H9 (cell line): ENCODE measurements at regions not wholly inside any gene's neighbourhood (a gene's known extent, or its start where the extent isn't known, plus 50 kb on each side); places are given as distances from the start of the nearest gene placed in this dataset.

Experiments
- DNase-seq: peaks from one replicate; pipeline ENCODE4 v3.0.0-alpha.2; 2017
- H2AFZ ChIP-seq: one replicate; pipeline ENCODE4 v1.6.1; 2013; ENCODE audit warnings: mild to moderate bottlenecking, low read length, control low read depth, moderate library complexity
- H2AK5ac ChIP-seq: 2 replicates; pipeline ENCODE4 v1.6.1; 2013; ENCODE audit warnings: low read length, control low read depth, mixed read lengths; ENCODE audit not compliant: insufficient read length
- H2BK120ac ChIP-seq: one replicate; pipeline ENCODE4 v1.6.1; 2013; ENCODE audit warnings: low read depth, mild to moderate bottlenecking, low read length, control low read depth, inconsistent platforms; ENCODE audit not compliant: poor library complexity, severe bottlenecking
- H2BK12ac ChIP-seq: 2 replicates; pipeline ENCODE4 v1.6.1; 2013; ENCODE audit warnings: low read length, control low read depth, mixed read lengths, low read depth; ENCODE audit not compliant: insufficient read length
- H2BK15ac ChIP-seq: 2 replicates; pipeline ENCODE4 v1.6.1; 2013; ENCODE audit warnings: low read depth, low read length, control low read depth
- H2BK20ac ChIP-seq: one replicate; pipeline ENCODE4 v1.6.1; 2013; ENCODE audit warnings: low read depth, mild to moderate bottlenecking, low read length, control low read depth, inconsistent platforms; ENCODE audit not compliant: poor library complexity, severe bottlenecking
- H2BK5ac ChIP-seq: 2 replicates; pipeline ENCODE4 v1.6.1; 2013; ENCODE audit warnings: low read length, control low read depth, mixed read lengths; ENCODE audit not compliant: insufficient read length
- H3K14ac ChIP-seq: 2 replicates; pipeline ENCODE4 v1.6.1; 2013; ENCODE audit warnings: low read length, control low read depth; ENCODE audit not compliant: insufficient read depth
- H3K18ac ChIP-seq: 2 replicates; pipeline ENCODE4 v1.6.1; 2013; ENCODE audit warnings: low read depth, mild to moderate bottlenecking, mixed read lengths, low read length, control low read depth; ENCODE audit not compliant: insufficient read length
- H3K23ac ChIP-seq: 2 replicates; pipeline ENCODE4 v1.6.1; 2013; ENCODE audit warnings: low read length, control low read depth, mixed read lengths, low read depth; ENCODE audit not compliant: insufficient read length
- H3K23me2 ChIP-seq: 2 replicates; pipeline ENCODE4 v1.6.1; 2013; ENCODE audit warnings: low read depth, mild to moderate bottlenecking, mixed read lengths, low read length, control low read depth; ENCODE audit not compliant: insufficient read length, poor library complexity, severe bottlenecking
- H3K27ac ChIP-seq: 2 replicates; pipeline ENCODE4 v1.5.1; 2013; ENCODE audit warnings: low read length, control low read depth, mixed read lengths, low read depth; ENCODE audit not compliant: insufficient read length
- H3K27me3 ChIP-seq: 2 replicates; pipeline ENCODE4 v1.6.1; 2013; ENCODE audit warnings: low read length, control low read depth, inconsistent platforms; ENCODE audit not compliant: insufficient read depth
- H3K4ac ChIP-seq: 2 replicates; pipeline ENCODE4 v1.6.1; 2013; ENCODE audit warnings: low read depth, mild to moderate bottlenecking, control low read depth, inconsistent platforms, low read length, moderate library complexity
- H3K4me1 ChIP-seq: 2 replicates; pipeline ENCODE4 v1.6.1; 2013; ENCODE audit warnings: low read length, control low read depth, inconsistent platforms; ENCODE audit not compliant: insufficient read depth
- H3K4me2 ChIP-seq: 2 replicates; pipeline ENCODE4 v1.6.1; 2013; ENCODE audit warnings: low read length, control low read depth, mixed read lengths; ENCODE audit not compliant: insufficient read length, insufficient read depth
- H3K56ac ChIP-seq: 2 replicates; pipeline ENCODE4 v1.6.1; 2013; ENCODE audit warnings: low read depth, mild to moderate bottlenecking, mixed read lengths, low read length, control low read depth; ENCODE audit not compliant: insufficient read length
- H3K79me1 ChIP-seq: 2 replicates; pipeline ENCODE4 v1.6.1; 2013; ENCODE audit warnings: low read depth, mild to moderate bottlenecking, moderate library complexity, low read length, control low read depth, inconsistent platforms; ENCODE audit not compliant: insufficient read depth, poor library complexity, severe bottlenecking
- H3K79me2 ChIP-seq: 2 replicates; pipeline ENCODE4 v1.6.1; 2013; ENCODE audit warnings: low read length, control low read depth, inconsistent platforms; ENCODE audit not compliant: insufficient read depth
- H3K9ac ChIP-seq: 2 replicates; pipeline ENCODE4 v1.6.1; 2013; ENCODE audit warnings: low read length, control low read depth, mixed read lengths; ENCODE audit not compliant: insufficient read length; ENCODE audit errors: extremely low read depth
- H3K9me3 ChIP-seq: one replicate; pipeline ENCODE4 v1.6.1; 2013; ENCODE audit warnings: low read depth, low read length, inconsistent platforms; ENCODE audit not compliant: control insufficient read depth
- H3T11ph ChIP-seq: one replicate; pipeline ENCODE4 v1.6.1; 2013; ENCODE audit warnings: mild to moderate bottlenecking, low read length, control low read depth, inconsistent platforms
- H4K20me1 ChIP-seq: one replicate; pipeline ENCODE4 v1.6.1; 2013; ENCODE audit not compliant: control insufficient read depth, insufficient read length, insufficient read depth
- H4K5ac ChIP-seq: 2 replicates; pipeline ENCODE4 v1.6.1; 2013; ENCODE audit warnings: low read depth, mild to moderate bottlenecking, mixed read lengths, low read length, control low read depth; ENCODE audit not compliant: insufficient read length
- H4K8ac ChIP-seq: replicated peaks from 2 replicates; pipeline ENCODE4 v1.6.1; 2013; ENCODE audit warnings: low read length, control low read depth, mixed read lengths, low read depth; ENCODE audit not compliant: insufficient read length
- H4K91ac ChIP-seq: 2 replicates; pipeline ENCODE4 v1.6.1; 2013; ENCODE audit warnings: low read depth, mild to moderate bottlenecking, moderate library complexity, mixed read lengths, low read length, control low read depth; ENCODE audit not compliant: insufficient read length
- H3K27ac Mint-ChIP-seq, 3 experiments: 2 replicates in 2 of 3; 3 replicates in 1 of 3; pipeline ENCODE4 v1.8.0; 2020 to 2021; ENCODE audit warnings: mixed read lengths in 3 of 3, mild to moderate bottlenecking in 1 of 3, moderate library complexity in 1 of 3
- H3K27me3 Mint-ChIP-seq: 2 replicates; pipeline ENCODE4 v1.8.0; 2021; ENCODE audit warnings: low read depth, mild to moderate bottlenecking, moderate library complexity, mixed read lengths
- H3K36me3 Mint-ChIP-seq, 3 experiments: 2 replicates in 2 of 3; 3 replicates in 1 of 3; pipeline ENCODE4 v1.8.0; 2020 to 2021; ENCODE audit warnings: low read depth in 3 of 3, mixed read lengths in 3 of 3; ENCODE audit not compliant: insufficient read depth in 1 of 3
- H3K4me1 Mint-ChIP-seq, 2 experiments: 2 replicates each; pipeline ENCODE4 v1.8.0; 2020; ENCODE audit warnings: mixed read lengths in 2 of 2
- H3K4me3 Mint-ChIP-seq, 2 experiments: 2 replicates in 1 of 2; 3 replicates in 1 of 2; pipeline ENCODE4 v1.8.0; 2020 to 2021; ENCODE audit warnings: mild to moderate bottlenecking in 2 of 2, mixed read lengths in 2 of 2, moderate library complexity in 1 of 2
- H3K9me3 Mint-ChIP-seq, 2 experiments: 2 replicates in 1 of 2; 3 replicates in 1 of 2; pipeline ENCODE4 v1.8.0; 2020; ENCODE audit warnings: mild to moderate bottlenecking in 2 of 2, mixed read lengths in 2 of 2, moderate library complexity in 1 of 2
- WGBS: extraction: QIAGEN DNeasy Blood & Tissue Kit; methylation state at CpG from one replicate; pipeline ENCODE4 v1.1.7; 2013; ENCODE audit warnings: missing lambda C conversion rate, low lambda C conversion rate, mixed read lengths; ENCODE audit not compliant: insufficient read length; ENCODE audit errors: extremely low coverage; 5-methylcytosine and 5-hydroxymethylcytosine counted together
- TF ChIP-seq, protein P1 (sequence below): fragments of 200-600 bp; sonication (generic); conservative IDR thresholded peaks from 3 replicates; pipeline ENCODE4 v1.8.0; 2021; ENCODE audit warnings: antibody characterized with exemption, mild to moderate bottlenecking

DNA sequence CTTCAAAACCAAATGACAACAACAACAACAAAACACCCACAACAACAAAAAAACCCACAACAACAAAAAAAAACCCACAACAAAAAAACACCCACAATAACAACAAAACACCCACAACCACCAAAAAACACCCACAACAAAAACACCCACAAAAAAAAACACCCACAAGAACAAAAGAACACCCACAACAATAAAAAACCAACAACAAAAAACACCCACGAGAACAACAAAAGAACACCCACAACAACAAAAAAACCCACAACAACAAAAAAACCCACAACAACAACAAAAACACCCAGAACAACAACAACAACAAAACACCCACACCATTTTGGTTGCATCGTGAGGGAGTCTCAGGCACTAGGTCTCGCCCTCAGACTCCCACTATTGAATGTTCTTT, 117.8 kb downstream of the C16orf95 start:
- Mint-ChIP-seq H3K4me1 (peaks cover 21 to 22% of the 10 kb centered on the region in 2 experiments), H3K9me3 (no peaks in the 10 kb centered on the region; a peak in 2 of 5 replicates), H3K27ac (peak overlapping the region in 1 of 3 experiments; percentile 15; a peak in 1 of 7 replicates), H3K4me3 (no peak overlapping the region), H3K27me3 (peaks cover 12% of the 10 kb centered on the region), H3K36me3 (no peaks in the 10 kb centered on the region)
- no peaks in the 10 kb centered on the region for H3K9me3 ChIP-seq
- TF ChIP-seq, protein P1, sequence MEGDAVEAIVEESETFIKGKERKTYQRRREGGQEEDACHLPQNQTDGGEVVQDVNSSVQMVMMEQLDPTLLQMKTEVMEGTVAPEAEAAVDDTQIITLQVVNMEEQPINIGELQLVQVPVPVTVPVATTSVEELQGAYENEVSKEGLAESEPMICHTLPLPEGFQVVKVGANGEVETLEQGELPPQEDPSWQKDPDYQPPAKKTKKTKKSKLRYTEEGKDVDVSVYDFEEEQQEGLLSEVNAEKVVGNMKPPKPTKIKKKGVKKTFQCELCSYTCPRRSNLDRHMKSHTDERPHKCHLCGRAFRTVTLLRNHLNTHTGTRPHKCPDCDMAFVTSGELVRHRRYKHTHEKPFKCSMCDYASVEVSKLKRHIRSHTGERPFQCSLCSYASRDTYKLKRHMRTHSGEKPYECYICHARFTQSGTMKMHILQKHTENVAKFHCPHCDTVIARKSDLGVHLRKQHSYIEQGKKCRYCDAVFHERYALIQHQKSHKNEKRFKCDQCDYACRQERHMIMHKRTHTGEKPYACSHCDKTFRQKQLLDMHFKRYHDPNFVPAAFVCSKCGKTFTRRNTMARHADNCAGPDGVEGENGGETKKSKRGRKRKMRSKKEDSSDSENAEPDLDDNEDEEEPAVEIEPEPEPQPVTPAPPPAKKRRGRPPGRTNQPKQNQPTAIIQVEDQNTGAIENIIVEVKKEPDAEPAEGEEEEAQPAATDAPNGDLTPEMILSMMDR = no peak
- H3K23ac ChIP-seq = no peak overlapping the region
- no peak overlapping the region for H2BK20ac ChIP-seq
- no CpG with 5 or more reads among the region's 3 CpGs for WGBS
- no peaks in the 10 kb centered on the region for H3K79me1 ChIP-seq
- no peaks in the 10 kb centered on the region for H3K27me3 ChIP-seq
- H3K56ac ChIP-seq = no peak overlapping the region
- H4K8ac ChIP-seq = no peak overlapping the region
- no peak for DNase-seq
- no peak overlapping the region for H3K18ac ChIP-seq
- no peak overlapping the region for H3K4ac ChIP-seq
- H4K5ac ChIP-seq = no peak overlapping the region
- H3K4me2 ChIP-seq = no peak overlapping the region
- no peaks in the 10 kb centered on the region for H3K23me2 ChIP-seq
- H3K4me1 ChIP-seq = no peaks in the 10 kb centered on the region
- H2AFZ ChIP-seq = no peak overlapping the region
- H4K91ac ChIP-seq = no peak overlapping the region
- no peak overlapping the region for H2BK12ac ChIP-seq
- no peak overlapping the region for H2AK5ac ChIP-seq
- H3T11ph ChIP-seq = no peak overlapping the region
- no peak overlapping the region for H3K9ac ChIP-seq
- no peak overlapping the region for H2BK5ac ChIP-seq
- no peak overlapping the region for H2BK15ac ChIP-seq
- no peaks in the 10 kb centered on the region for H4K20me1 ChIP-seq
- H3K79me2 ChIP-seq = no peaks in the 10 kb centered on the region
- no peak overlapping the region for H2BK120ac ChIP-seq
- no peak overlapping the region for H3K14ac ChIP-seq
- H3K27ac ChIP-seq = no peak overlapping the region
